ENCODE measurements at regions not wholly inside any gene's neighbourhood (a gene's known extent, or its start where the extent isn't known, plus 50 kb on each side); places are given as distances from the start of the nearest gene placed in this dataset.

GRCh38 chr17:73713136-73713535, 68.9 kb upstream of the SDK2 start:
- TF ChIP-seq CTCF (IDR thresholded peaks at IDR 0.05) (no peak), POLR2A (IDR thresholded peaks at IDR 0.05) (no peak)

Measured in right lobe of liver (tissue), 4 donors.